ENCODE measurements at regions not wholly inside any gene's neighbourhood (a gene's known extent, or its start where the extent isn't known, plus 50 kb on each side); places are given as distances from the start of the nearest gene placed in this dataset.

- no peak for DNase-seq
These were observed 716.6 kb downstream of the OTOL1 start for GRCh38 chr3:162213196-162213595.

GRCh38 chr3:162213956-162214355 lies 717.3 kb downstream of the OTOL1 start:
- DNase-seq: no peak

- DNase-seq: no peak
These were observed 721.0 kb downstream of the OTOL1 start for GRCh38 chr3:162217647-162218046.

GRCh38 chr3:162218479-162218878 lies 721.9 kb downstream of the OTOL1 start:
- no peak for DNase-seq

GRCh38 chr3:162224746-162225145 lies 728.1 kb downstream of the OTOL1 start:
- DNase-seq: no peak

- DNase-seq: no peak
These were observed 740.3 kb downstream of the OTOL1 start for GRCh38 chr3:162236949-162237348.

- DNase-seq: no peak
These were observed 754.2 kb downstream of the OTOL1 start for GRCh38 chr3:162250782-162251181.

- no peak for DNase-seq
These were observed 765.5 kb downstream of the OTOL1 start for GRCh38 chr3:162262129-162262528.

GRCh38 chr3:162263596-162263995 lies 767.0 kb downstream of the OTOL1 start:
- DNase-seq: no peak

- DNase-seq: no peak
These were observed 773.2 kb downstream of the OTOL1 start for GRCh38 chr3:162269636-162270458.

GRCh38 chr3:162274070-162274469 lies 777.5 kb downstream of the OTOL1 start:
- no peak for DNase-seq

- no peak for DNase-seq
These were observed 782.2 kb downstream of the OTOL1 start for GRCh38 chr3:162278834-162279233.

GRCh38 chr3:162285259-162285658 lies 788.7 kb downstream of the OTOL1 start:
- no peak for DNase-seq

- no peak for DNase-seq
These were observed 791.0 kb downstream of the OTOL1 start for GRCh38 chr3:162287600-162287999.

GRCh38 chr3:162292409-162292808 lies 795.8 kb downstream of the OTOL1 start:
- DNase-seq: no peak

- DNase-seq: no peak
These were observed 798.8 kb downstream of the OTOL1 start for GRCh38 chr3:162295323-162295983.

GRCh38 chr3:162302983-162303624 lies 806.5 kb downstream of the OTOL1 start:
- no peak for DNase-seq

- DNase-seq: no peak
These were observed 820.4 kb downstream of the OTOL1 start for GRCh38 chr3:162317046-162317445.

- DNase-seq: no peak
These were observed 832.0 kb downstream of the OTOL1 start for GRCh38 chr3:162328649-162329048.

- DNase-seq: no peak
These were observed 832.9 kb downstream of the OTOL1 start for GRCh38 chr3:162329514-162329913.

- DNase-seq: no peak
These were observed 835.7 kb downstream of the OTOL1 start for GRCh38 chr3:162332344-162332743.

- no peak for DNase-seq
These were observed 837.9 kb downstream of the OTOL1 start for GRCh38 chr3:162334537-162334936.

GRCh38 chr3:162337630-162338029 lies 841.0 kb downstream of the OTOL1 start:
- DNase-seq: no peak

- no peak for DNase-seq
These were observed 841.9 kb downstream of the OTOL1 start for GRCh38 chr3:162338514-162338913.
